GM12878 (cell line): ENCODE measurements at regions not wholly inside any gene's neighbourhood (a gene's known extent, or its start where the extent isn't known, plus 50 kb on each side); places are given as distances from the start of the nearest gene placed in this dataset.

Experiments used
- ATAC-seq: fragments of 200-7000 bp; cut with Tn5 transposase; 3 replicates; pipeline ENCODE4 v1.9.1; 2020; ENCODE audit warnings: mild to moderate bottlenecking, moderate library complexity
- BruUV-seq: library from RNA; stranded (reverse); fragments of 400-500 nt; replicated peaks from 2 replicates; lab custom pipeline; 2021; lab: Mats Ljungman, UMichigan
- CTCF ChIA-PET: fragments of 300-600 bp; sonication (Branson Sonifier 250); formaldehyde crosslinking; extraction: SDS; loops from one replicate; lab custom pipeline; 2021; ENCODE audit warnings: inconsistent platforms; lab: Yijun Ruan, JAX
- POLR2A ChIA-PET: fragments of 350-600 bp; formaldehyde crosslinking; extraction: SDS; loops from one replicate; lab custom pipeline; 2021; ENCODE audit warnings: inconsistent platforms; lab: Charles Lee
- RAD21 ChIA-PET: fragments of 300-600 bp; sonication (Branson Sonifier 250); formaldehyde crosslinking; loops from one replicate; lab custom pipeline; 2023; ENCODE audit warnings: antibody characterized with exemption; ENCODE audit not compliant: unreplicated experiment; lab: Charles Lee
- SMC1A ChIA-PET: fragments of 300-600 bp; sonication (Branson Sonifier 250); formaldehyde crosslinking; loops from one replicate; lab custom pipeline; 2023; ENCODE audit not compliant: unreplicated experiment, uncharacterized antibody; lab: Charles Lee
- DNase-seq: peaks from one replicate; pipeline ENCODE4 v3.0.0-alpha.2; 2011; ENCODE audit warnings: low read depth, low spot score
- FAIRE-seq: peaks from 3 replicates; lab custom pipeline; 2011; peaks lifted over from hg19 to GRCh38; lab: Jason Lieb, UNC
- H2AFZ ChIP-seq: 2 replicates; pipeline ENCODE4 v1.6.0; 2011; ENCODE audit warnings: low read depth, low read length, control low read depth; ENCODE audit not compliant: control insufficient read depth
- H3K27ac ChIP-seq: 2 replicates; pipeline ENCODE4 v1.5.1; 2011; ENCODE audit warnings: control low read depth; ENCODE audit not compliant: control insufficient read depth, insufficient read depth
- H3K27me3 ChIP-seq, 2 experiments: replicated peaks in 1 of 2; 2 replicates each; pipeline versions ENCODE4 v1.6.0 to v1.6.1; 2011; ENCODE audit warnings: low read length in 1 of 2; ENCODE audit not compliant: control insufficient read depth in 2 of 2, insufficient read depth in 2 of 2
- H3K36me3 ChIP-seq, 2 experiments: 2 replicates each; pipeline ENCODE4 v1.5.1; 2011; ENCODE audit warnings: low read length in 1 of 2; ENCODE audit not compliant: control insufficient read depth in 2 of 2, insufficient read depth in 2 of 2
- H3K4me1 ChIP-seq: 2 replicates; pipeline ENCODE4 v1.6.1; 2011; ENCODE audit warnings: mild to moderate bottlenecking, low read length, moderate library complexity, mixed read lengths; ENCODE audit not compliant: control insufficient read depth, insufficient read depth
- H3K4me2 ChIP-seq: 2 replicates; pipeline ENCODE4 v1.6.0; 2011; ENCODE audit warnings: control low read depth; ENCODE audit not compliant: control insufficient read depth, insufficient read depth
- H3K4me3 ChIP-seq: fragments of 200-600 bp; sonication (generic); 2 replicates; pipeline ENCODE4 v1.5.1; 2016
- H3K79me2 ChIP-seq: 2 replicates; pipeline ENCODE4 v1.6.0; 2011; ENCODE audit warnings: low read length; ENCODE audit not compliant: control insufficient read depth, insufficient read depth
- H3K9ac ChIP-seq: 2 replicates; pipeline ENCODE4 v1.8.0; 2011; ENCODE audit warnings: low read length, control low read depth, mixed read lengths; ENCODE audit not compliant: control insufficient read depth, insufficient read depth
- H3K9me3 ChIP-seq: replicated peaks from 3 replicates; pipeline ENCODE4 v1.5.1; 2011; ENCODE audit warnings: mild to moderate bottlenecking, low read length; ENCODE audit not compliant: control insufficient read depth, insufficient read depth
- H4K20me1 ChIP-seq: 2 replicates; pipeline ENCODE4 v1.6.0; 2011; ENCODE audit not compliant: control insufficient read depth, insufficient read depth
- ATF7 ChIP-seq: fragments of 450-650 bp; IDR thresholded peaks from 2 replicates; pipeline ENCODE4 v1.6.1; 2016; ENCODE audit warnings: low read depth, mild to moderate bottlenecking
- CTCF ChIP-seq, 3 experiments: IDR thresholded peaks in 2 of 3; conservative IDR thresholded peaks in 1 of 3; 2 replicates each; pipeline ENCODE4 v1.5.1; 2011; ENCODE audit warnings: low read depth in 3 of 3, low read length in 3 of 3, mild to moderate bottlenecking in 3 of 3, control low read depth in 2 of 3, moderate library complexity in 2 of 3, inconsistent platforms in 1 of 3, mixed read lengths in 1 of 3; ENCODE audit not compliant: control insufficient read depth in 2 of 3, insufficient read depth in 1 of 3; ENCODE audit errors: extremely low read depth in 1 of 3
- EP300 ChIP-seq, 2 experiments: fragments of 150-350 bp in 1 of 2; IDR thresholded peaks; 2 replicates each; pipeline ENCODE4 v1.6.1; 2011 to 2012; ENCODE audit warnings: low read depth in 2 of 2, low read length in 2 of 2, borderline replicate concordance in 1 of 2, improper control_type of control experiment in 1 of 2, inconsistent platforms in 1 of 2; ENCODE audit not compliant: control insufficient read depth in 1 of 2
- KAT2A ChIP-seq: conservative IDR thresholded peaks from 2 replicates; pipeline ENCODE4 v1.6.1; 2011; ENCODE audit warnings: low read depth, low read length; ENCODE audit not compliant: control insufficient read depth
- MYC ChIP-seq: IDR thresholded peaks from 2 replicates; pipeline ENCODE4 v1.6.1; 2011; ENCODE audit warnings: mild to moderate bottlenecking, low read length, moderate library complexity, inconsistent platforms; ENCODE audit not compliant: insufficient read depth, insufficient replicate concordance, insufficient read length, severe bottlenecking
- NR2C2 ChIP-seq: IDR thresholded peaks from 2 replicates; pipeline ENCODE4 v1.6.1; 2011; ENCODE audit warnings: borderline replicate concordance, low read depth; ENCODE audit not compliant: control insufficient read depth, insufficient read length
- PML ChIP-seq: IDR thresholded peaks from 2 replicates; pipeline ENCODE4 v1.6.1; 2012; ENCODE audit warnings: low read length, inconsistent platforms
- POU2F2 ChIP-seq: IDR thresholded peaks from 3 replicates; pipeline ENCODE4 v1.6.1; 2011; ENCODE audit warnings: low read depth, mild to moderate bottlenecking, low read length, borderline replicate concordance
- RELA ChIP-seq: fragments of 450-650 bp; IDR thresholded peaks from 2 replicates; pipeline ENCODE4 v1.8.0; 2014; ENCODE audit warnings: borderline replicate concordance; ENCODE audit not compliant: partially characterized antibody
- SKIL ChIP-seq: fragments of 450-650 bp; IDR thresholded peaks from 2 replicates; pipeline ENCODE4 v1.6.1; 2017; ENCODE audit warnings: mild to moderate bottlenecking, low read depth, inconsistent platforms; ENCODE audit not compliant: poor library complexity, severe bottlenecking
- SMAD5 ChIP-seq: IDR thresholded peaks from 2 replicates; pipeline ENCODE4 v1.6.1; 2016; ENCODE audit warnings: antibody characterized with exemption, low read depth
- SREBF2 ChIP-seq: IDR thresholded peaks from 2 replicates; pipeline ENCODE4 v1.6.1; 2012; ENCODE audit warnings: mild to moderate bottlenecking, low read length
- TAF1 ChIP-seq: IDR thresholded peaks from 2 replicates; pipeline ENCODE4 v1.6.1; 2011; ENCODE audit warnings: mild to moderate bottlenecking, low read depth, low read length, borderline replicate concordance
- TBL1XR1 ChIP-seq: IDR thresholded peaks from 2 replicates; pipeline ENCODE4 v1.6.1; 2012; ENCODE audit warnings: low read depth, low read length, improper control_type of control experiment
- ZNF274 ChIP-seq: IDR thresholded peaks from one replicate; pipeline ENCODE4 v1.8.0; 2011; ENCODE audit not compliant: insufficient read length, insufficient read depth
- ZNF622 ChIP-seq: fragments of 450-650 bp; IDR thresholded peaks from 2 replicates; pipeline ENCODE4 v1.6.1; 2017; ENCODE audit warnings: mild to moderate bottlenecking, inconsistent platforms
- WGBS: methylation state at CpG from one replicate; pipeline ENCODE4 v1.1.6; 2016; ENCODE audit warnings: low lambda C conversion rate; ENCODE audit not compliant: insufficient replicate concordance, insufficient coverage; ENCODE audit errors: missing lambda C conversion rate; 5-methylcytosine and 5-hydroxymethylcytosine counted together
- in situ Hi-C: fragments of 300-500 bp; cut with MboI; formaldehyde crosslinking; loops from 9 replicates; pipeline ENCODE4 v1.14.3; 2018; ENCODE audit warnings: mixed read lengths
- intact Hi-C: fragments of 100-400 bp; cut with micrococcal nuclease; formaldehyde crosslinking; loops from one replicate; pipeline ENCODE4 v1.14.2; 2022; ENCODE audit not compliant: unreplicated experiment
- TF ChIP-seq, protein P1 (sequence below): fragments of 450-650 bp; formaldehyde crosslinking; IDR thresholded peaks from 2 replicates; pipeline ENCODE4 v1.4.0; 2020; ENCODE audit warnings: mild to moderate bottlenecking, moderate library complexity

DNA sequence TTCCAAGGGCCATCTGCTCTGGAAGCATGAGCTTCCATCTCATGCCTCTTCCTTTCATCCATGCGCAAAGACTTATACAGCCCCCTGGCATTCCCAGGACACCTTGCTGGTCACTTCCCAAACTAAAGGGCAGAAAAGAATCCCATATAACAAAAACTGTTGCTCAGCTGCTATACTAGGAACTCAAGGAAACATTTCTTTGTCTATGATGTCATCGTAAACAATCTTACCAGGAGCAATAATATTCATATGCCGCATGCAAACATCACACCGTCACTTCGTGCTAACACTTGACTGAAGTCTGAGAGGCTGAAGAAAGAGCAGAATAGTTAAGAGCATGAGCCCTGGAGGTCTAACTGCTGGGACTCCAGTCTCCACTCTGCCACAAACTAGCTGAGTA lies 50.5 kb upstream of the CDKN3 start:
- BruUV-seq: no TSS peak
- ChIA-PET CTCF (interaction anchor here (1.2 to 2.2 kb wide), 3 partner anchors 17 to 914 kb away, joined by 3 to 6 read pairs (median 5); no protein-coding TSS in a partner anchor), RAD21 (no interaction called here), SMC1A (no interaction called here), POLR2A (no interaction called here)
- Histone ChIP-seq H3K79me2 (no peaks in the 10 kb centered on the region), H3K27me3 (no peaks in the 10 kb centered on the region), H4K20me1 (no peaks in the 10 kb centered on the region), H3K4me2 (no peak overlapping the region), H3K4me1 (no peaks in the 10 kb centered on the region), H3K9ac (no peak overlapping the region), H3K27ac (no peak overlapping the region), H3K4me3 (no peak overlapping the region), H3K9me3 (no peaks in the 10 kb centered on the region), H3K36me3 (no peaks in the 10 kb centered on the region), H2AFZ (no peak overlapping the region)
- no peak for DNase-seq
- 59% methylated on average over 5 of the region's 5 CpGs for WGBS
- FAIRE-seq: no peak
- ATAC-seq: no peak
- intact Hi-C loops: loop anchor here (5.0 kb wide), 1 partner anchor 809 kb away; no protein-coding TSS in a partner anchor
- TF ChIP-seq RELA: no peak
- no peak for TF ChIP-seq SMAD5
- TF ChIP-seq EP300 (IDR thresholded peaks at IDR 0.05; ENCODE audit: borderline replicate concordance in 1 of 2, control insufficient read depth in 1 of 2, low read depth in 2 of 2, low read length in 2 of 2): no peak
- TF ChIP-seq SKIL: no peak
- no peak for TF ChIP-seq PML
- no peak for TF ChIP-seq ZNF274
- TF ChIP-seq, protein P1, sequence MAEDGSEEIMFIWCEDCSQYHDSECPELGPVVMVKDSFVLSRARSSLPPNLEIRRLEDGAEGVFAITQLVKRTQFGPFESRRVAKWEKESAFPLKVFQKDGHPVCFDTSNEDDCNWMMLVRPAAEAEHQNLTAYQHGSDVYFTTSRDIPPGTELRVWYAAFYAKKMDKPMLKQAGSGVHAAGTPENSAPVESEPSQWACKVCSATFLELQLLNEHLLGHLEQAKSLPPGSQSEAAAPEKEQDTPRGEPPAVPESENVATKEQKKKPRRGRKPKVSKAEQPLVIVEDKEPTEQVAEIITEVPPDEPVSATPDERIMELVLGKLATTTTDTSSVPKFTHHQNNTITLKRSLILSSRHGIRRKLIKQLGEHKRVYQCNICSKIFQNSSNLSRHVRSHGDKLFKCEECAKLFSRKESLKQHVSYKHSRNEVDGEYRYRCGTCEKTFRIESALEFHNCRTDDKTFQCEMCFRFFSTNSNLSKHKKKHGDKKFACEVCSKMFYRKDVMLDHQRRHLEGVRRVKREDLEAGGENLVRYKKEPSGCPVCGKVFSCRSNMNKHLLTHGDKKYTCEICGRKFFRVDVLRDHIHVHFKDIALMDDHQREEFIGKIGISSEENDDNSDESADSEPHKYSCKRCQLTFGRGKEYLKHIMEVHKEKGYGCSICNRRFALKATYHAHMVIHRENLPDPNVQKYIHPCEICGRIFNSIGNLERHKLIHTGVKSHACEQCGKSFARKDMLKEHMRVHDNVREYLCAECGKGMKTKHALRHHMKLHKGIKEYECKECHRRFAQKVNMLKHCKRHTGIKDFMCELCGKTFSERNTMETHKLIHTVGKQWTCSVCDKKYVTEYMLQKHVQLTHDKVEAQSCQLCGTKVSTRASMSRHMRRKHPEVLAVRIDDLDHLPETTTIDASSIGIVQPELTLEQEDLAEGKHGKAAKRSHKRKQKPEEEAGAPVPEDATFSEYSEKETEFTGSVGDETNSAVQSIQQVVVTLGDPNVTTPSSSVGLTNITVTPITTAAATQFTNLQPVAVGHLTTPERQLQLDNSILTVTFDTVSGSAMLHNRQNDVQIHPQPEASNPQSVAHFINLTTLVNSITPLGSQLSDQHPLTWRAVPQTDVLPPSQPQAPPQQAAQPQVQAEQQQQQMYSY (CRISPR knock-in tag): no peak
- no peak for TF ChIP-seq CTCF (IDR thresholded peaks at IDR 0.05 in 2 of 3, conservative IDR thresholded peaks at IDR 0.05 in 1 of 3; ENCODE audit: control insufficient read depth in 2 of 3, extremely low read depth in 1 of 3, insufficient read depth in 1 of 3, low read depth in 3 of 3, low read length in 3 of 3)
- no peak for TF ChIP-seq MYC
- TF ChIP-seq SREBF2: no peak
- TF ChIP-seq ZNF622: no peak
- no peak for TF ChIP-seq ATF7
- no peak for TF ChIP-seq KAT2A
- no peak for TF ChIP-seq NR2C2
- TF ChIP-seq TAF1: no peak
- no peak for TF ChIP-seq POU2F2
- TF ChIP-seq TBL1XR1: no peak
- in situ Hi-C loops: loop anchor here (25.0 kb wide), 1 partner anchor 809 kb away; no protein-coding TSS in a partner anchor
